ENCODE measurements at regions not wholly inside any gene's neighbourhood (a gene's known extent, or its start where the extent isn't known, plus 50 kb on each side); places are given as distances from the start of the nearest gene placed in this dataset.

GRCh38 chr18:63071701-63072141, 247.8 kb downstream of the BCL2 start:
- no peak for ATAC-seq
- Mint-ChIP-seq H3K9me3 (peaks cover 0 to 1% (median 0%) of the 10 kb centered on the region in 9 donors), H3K4me3 (no peak overlapping the region), H3K4me1 (peaks cover 7 to 11% (median 9%) of the 10 kb centered on the region in 4 donors), H3K27me3 (peaks cover 0 to 1% (median 0%) of the 10 kb centered on the region in 5 donors), H3K36me3 (no peaks in the 10 kb centered on the region), H3K27ac (peak overlapping the region in 2 of 10 donors; percentile 9 to 54)
- POLR2A ChIA-PET: interaction anchor here (0.6 kb wide), 1 partner anchor 322 kb away, joined by 3 read pairs; no protein-coding TSS in a partner anchor
- no peak for DNase-seq

- H3K9me3 Mint-ChIP-seq: peaks cover 0 to 1% (median 0%) of the 10 kb centered on the region in 9 donors
- no peak overlapping the region for H3K4me3 Mint-ChIP-seq
- ATAC-seq (no peak), DNase-seq (no peak)
- peaks cover 7 to 11% (median 9%) of the 10 kb centered on the region in 4 donors for H3K4me1 Mint-ChIP-seq
- POLR2A ChIA-PET: no interaction called here
- no peaks in the 10 kb centered on the region for H3K36me3 Mint-ChIP-seq
- no peaks in the 10 kb centered on the region for H3K27me3 Mint-ChIP-seq
- no peak overlapping the region for H3K27ac Mint-ChIP-seq
Observed at GRCh38 chr18:63070767-63071502, 248.6 kb downstream of the BCL2 start.

DNA sequence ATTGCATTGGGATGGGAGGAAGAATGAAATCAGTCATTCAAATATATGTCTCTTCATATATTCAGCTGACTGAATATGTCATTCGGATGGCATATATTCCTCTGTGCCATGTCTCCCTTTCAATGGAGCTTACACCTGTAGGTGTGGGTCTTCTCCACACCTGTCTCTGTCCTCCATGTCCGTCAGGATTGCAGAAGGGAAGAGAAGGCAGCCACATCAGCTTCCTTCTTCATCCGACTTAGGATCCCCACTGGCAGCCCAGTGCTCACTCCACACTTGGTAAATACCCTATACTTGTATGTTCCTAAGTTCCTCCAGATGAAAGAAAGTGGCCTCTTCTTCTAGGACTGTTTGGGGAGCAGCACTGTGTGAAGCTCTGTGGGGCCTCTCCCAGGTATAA, 250.1 kb downstream of the BCL2 start:
- Mint-ChIP-seq H3K36me3 (no peaks in the 10 kb centered on the region), H3K27me3 (peaks cover 0 to 4% (median 2%) of the 10 kb centered on the region in 5 donors), H3K9me3 (peaks cover 0 to 1% (median 0%) of the 10 kb centered on the region in 9 donors), H3K4me1 (peaks cover 0 to 3% (median 0%) of the 10 kb centered on the region in 4 donors), H3K4me3 (no peak overlapping the region), H3K27ac (peak overlapping the region in 1 of 10 donors; percentile 2)
- POLR2A ChIA-PET: no interaction called here
- no peak for ATAC-seq
- no peak for DNase-seq

DNA sequence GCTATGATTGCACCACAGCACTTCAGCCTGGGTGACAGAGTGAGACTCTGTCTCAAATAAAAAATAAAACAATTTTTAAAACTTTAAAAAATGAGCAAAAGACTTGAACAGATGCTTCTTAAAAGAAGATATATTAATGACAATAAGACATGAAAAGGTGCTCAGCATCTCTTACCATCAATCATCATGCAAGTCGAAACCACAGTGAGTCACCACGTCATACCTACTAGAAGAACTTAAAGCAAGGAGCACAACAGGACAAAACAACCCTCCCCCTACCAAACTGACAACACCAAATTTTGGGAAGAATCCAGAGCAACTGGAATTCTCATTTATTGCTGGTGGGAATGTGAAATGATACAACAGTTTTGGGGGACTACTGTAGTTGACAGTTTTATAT, 251.6 kb downstream of the BCL2 start:
- peak in 1 of 2 donors; percentile 36 for ATAC-seq
- H3K9me3 Mint-ChIP-seq: peaks cover 0 to 1% (median 0%) of the 10 kb centered on the region in 9 donors
- DNase-seq: no peak
- POLR2A ChIA-PET: no interaction called here
- no peak overlapping the region for H3K4me3 Mint-ChIP-seq
- no peaks in the 10 kb centered on the region for H3K36me3 Mint-ChIP-seq
- peaks cover 0 to 6% (median 0%) of the 10 kb centered on the region in 4 donors for H3K4me1 Mint-ChIP-seq
- no peak overlapping the region for H3K27ac Mint-ChIP-seq
- H3K27me3 Mint-ChIP-seq: peaks cover 0 to 4% (median 2%) of the 10 kb centered on the region in 5 donors

DNA sequence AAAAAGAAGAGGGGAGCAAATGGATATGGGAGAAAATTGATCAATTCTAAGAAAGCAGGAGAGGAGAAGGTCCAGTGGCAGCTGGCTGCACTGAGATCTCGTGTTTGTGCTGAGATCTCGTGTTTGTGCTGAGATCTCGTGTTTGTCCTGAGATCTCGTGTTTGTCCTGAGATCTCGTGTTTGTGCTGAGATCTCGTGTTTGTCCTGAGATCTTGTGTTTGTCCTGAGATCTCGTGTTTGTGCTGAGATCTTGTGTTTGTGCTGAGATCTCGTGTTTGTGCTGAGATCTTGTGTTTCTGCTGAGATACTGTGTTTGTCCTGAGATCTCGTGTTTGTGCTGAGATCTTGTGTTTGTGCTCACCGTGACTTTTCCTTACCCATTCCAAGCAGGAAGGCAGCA, 254.4 kb downstream of the BCL2 start:
- Mint-ChIP-seq H3K36me3 (no peaks in the 10 kb centered on the region), H3K27me3 (peaks cover 0 to 7% (median 2%) of the 10 kb centered on the region in 5 donors), H3K27ac (no peak overlapping the region), H3K4me3 (no peak overlapping the region), H3K9me3 (peaks cover 0 to 1% (median 0%) of the 10 kb centered on the region in 9 donors), H3K4me1 (peaks cover 0 to 6% (median 0%) of the 10 kb centered on the region in 4 donors)
- no peak for DNase-seq
- POLR2A ChIA-PET: no interaction called here
- ATAC-seq: no peak

DNA sequence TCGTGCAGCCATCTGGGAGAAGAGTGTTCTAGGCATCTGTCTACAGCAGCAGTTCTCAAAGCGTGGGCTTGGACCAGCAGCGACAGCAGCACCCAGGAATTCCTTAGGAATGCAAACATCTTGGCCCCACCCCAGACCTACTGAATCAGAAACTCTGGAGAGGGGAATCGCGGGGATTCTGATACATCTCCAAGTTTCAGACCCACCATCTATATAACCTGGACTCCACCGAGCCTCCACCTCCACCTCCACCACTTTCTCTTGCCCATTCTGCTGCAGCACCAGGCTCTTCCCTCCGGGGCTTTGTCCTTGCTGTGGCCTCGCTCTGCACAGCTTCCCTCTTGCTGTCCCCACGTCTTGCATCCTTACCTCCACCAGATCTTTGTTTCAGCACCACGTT, 256.4 kb downstream of the BCL2 start:
- POLR2A ChIA-PET: no interaction called here
- Mint-ChIP-seq H3K4me3 (peak overlapping the region in 1 of 10 donors; percentile 45), H3K27ac (no peak overlapping the region), H3K36me3 (no peaks in the 10 kb centered on the region), H3K27me3 (peaks cover 0 to 7% (median 2%) of the 10 kb centered on the region in 5 donors), H3K9me3 (peaks cover 0 to 1% (median 0%) of the 10 kb centered on the region in 9 donors), H3K4me1 (peaks cover 0 to 2% (median 0%) of the 10 kb centered on the region in 4 donors)
- ATAC-seq (no peak), DNase-seq (no peak)

DNA sequence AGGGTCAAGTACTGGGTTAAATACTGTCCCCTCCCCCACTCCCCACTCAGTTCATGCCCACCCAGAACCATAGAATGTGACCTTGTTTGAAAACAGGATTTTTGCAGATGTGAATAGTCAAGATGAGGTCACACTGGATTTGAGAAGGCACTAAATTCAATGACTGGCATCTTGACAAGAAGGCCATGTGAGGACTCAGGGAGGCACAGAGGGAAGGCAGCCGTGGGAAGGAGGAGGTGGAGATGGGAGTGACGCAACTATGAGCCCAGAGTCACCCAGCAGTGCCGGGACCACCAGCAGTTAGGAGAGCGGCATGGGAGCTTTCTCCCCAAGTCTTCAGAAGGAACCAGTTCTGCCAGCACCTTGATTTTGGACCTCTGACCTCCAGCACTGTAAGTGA, 257.3 kb downstream of the BCL2 start:
- H3K36me3 Mint-ChIP-seq: no peaks in the 10 kb centered on the region
- H3K4me3 Mint-ChIP-seq: no peak overlapping the region
- DNase-seq (no peak), ATAC-seq (no peak)
- H3K4me1 Mint-ChIP-seq: peaks cover 0 to 2% (median 0%) of the 10 kb centered on the region in 4 donors
- peaks cover 0 to 7% (median 2%) of the 10 kb centered on the region in 5 donors for H3K27me3 Mint-ChIP-seq
- no peaks in the 10 kb centered on the region for H3K9me3 Mint-ChIP-seq
- H3K27ac Mint-ChIP-seq: no peak overlapping the region
- POLR2A ChIA-PET: no interaction called here

- POLR2A ChIA-PET: no interaction called here
- no peak overlapping the region for H3K4me3 Mint-ChIP-seq
- DNase-seq: no peak
- H3K9me3 Mint-ChIP-seq: no peaks in the 10 kb centered on the region
- peaks cover 0 to 2% (median under 1%) of the 10 kb centered on the region in 4 donors for H3K4me1 Mint-ChIP-seq
- H3K27ac Mint-ChIP-seq: no peak overlapping the region
- H3K36me3 Mint-ChIP-seq: no peaks in the 10 kb centered on the region
- H3K27me3 Mint-ChIP-seq: peaks cover 0 to 7% (median 2%) of the 10 kb centered on the region in 5 donors
- no peak for ATAC-seq
Observed at GRCh38 chr18:63061303-63061702, 258.3 kb downstream of the BCL2 start.

- H3K27ac Mint-ChIP-seq: no peak overlapping the region
- ATAC-seq (no peak), DNase-seq (no peak)
- peaks cover 0 to 7% (median 0%) of the 10 kb centered on the region in 5 donors for H3K27me3 Mint-ChIP-seq
- POLR2A ChIA-PET: no interaction called here
- H3K9me3 Mint-ChIP-seq: no peaks in the 10 kb centered on the region
- H3K36me3 Mint-ChIP-seq: no peaks in the 10 kb centered on the region
- H3K4me1 Mint-ChIP-seq: peaks cover 5 to 19% (median 6%) of the 10 kb centered on the region in 4 donors
- H3K4me3 Mint-ChIP-seq: no peak overlapping the region
Observed at GRCh38 chr18:63058521-63058920, 261.0 kb downstream of the BCL2 start.

DNA sequence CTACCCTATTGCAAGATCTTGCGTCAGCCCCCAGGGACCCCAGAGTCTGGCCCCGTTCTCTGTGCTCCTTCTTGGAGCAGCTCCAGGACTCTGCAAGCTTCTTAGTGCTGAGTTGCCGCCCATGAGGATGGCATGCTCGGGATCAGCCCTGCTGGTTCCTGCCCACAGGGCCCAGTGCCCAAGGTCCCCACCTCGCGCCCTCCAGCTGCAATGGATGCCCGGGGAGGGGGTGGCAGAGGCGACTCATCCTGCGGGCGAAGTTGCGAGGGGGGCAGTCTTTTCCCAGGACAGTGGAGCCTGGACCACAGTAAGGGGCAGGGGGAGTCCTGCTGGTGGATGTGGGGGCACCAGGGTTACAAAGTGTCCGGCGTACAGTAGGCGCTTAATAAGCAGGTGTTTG, 261.9 kb downstream of the BCL2 start:
- DNase-seq (no peak), ATAC-seq (no peak)
- Mint-ChIP-seq H3K27ac (no peak overlapping the region), H3K9me3 (no peaks in the 10 kb centered on the region), H3K4me3 (no peak overlapping the region), H3K27me3 (peaks cover 0 to 3% (median 0%) of the 10 kb centered on the region in 5 donors), H3K4me1 (peaks cover 4 to 19% (median 6%) of the 10 kb centered on the region in 4 donors), H3K36me3 (no peaks in the 10 kb centered on the region)
- POLR2A ChIA-PET: no interaction called here

- no peak for DNase-seq
- peaks cover 0 to 4% (median 0%) of the 10 kb centered on the region in 5 donors for H3K27me3 Mint-ChIP-seq
- peaks cover 4 to 42% (median 10%) of the 10 kb centered on the region in 4 donors for H3K4me1 Mint-ChIP-seq
- peak overlapping the region in 3 of 10 donors; percentile 25 to 80 (median 69) for H3K27ac Mint-ChIP-seq
- no peaks in the 10 kb centered on the region for H3K9me3 Mint-ChIP-seq
- H3K4me3 Mint-ChIP-seq: peak overlapping the region in 1 of 10 donors; percentile 5
- no peaks in the 10 kb centered on the region for H3K36me3 Mint-ChIP-seq
- ATAC-seq: no peak
- POLR2A ChIA-PET: no interaction called here
Observed at GRCh38 chr18:63054901-63055584, 264.5 kb downstream of the BCL2 start.

- ATAC-seq: no peak
- Mint-ChIP-seq H3K27ac (peak overlapping the region in 1 of 10 donors; percentile 83), H3K4me3 (no peak overlapping the region), H3K36me3 (no peaks in the 10 kb centered on the region), H3K4me1 (peaks cover 4 to 49% (median 15%) of the 10 kb centered on the region in 4 donors), H3K27me3 (peaks cover 0 to 4% (median 0%) of the 10 kb centered on the region in 5 donors), H3K9me3 (no peaks in the 10 kb centered on the region)
- POLR2A ChIA-PET: no interaction called here
- DNase-seq: no peak
Observed at GRCh38 chr18:63051928-63052327, 267.6 kb downstream of the BCL2 start.
